ENCODE measurements at regions not wholly inside any gene's neighbourhood (a gene's known extent, or its start where the extent isn't known, plus 50 kb on each side); places are given as distances from the start of the nearest gene placed in this dataset.
"Not testable (repeated sequence)": the region's sequence is repeated elsewhere in the genome, so short reads cannot be mapped to it uniquely, and the experiment has no call there.

DNA sequence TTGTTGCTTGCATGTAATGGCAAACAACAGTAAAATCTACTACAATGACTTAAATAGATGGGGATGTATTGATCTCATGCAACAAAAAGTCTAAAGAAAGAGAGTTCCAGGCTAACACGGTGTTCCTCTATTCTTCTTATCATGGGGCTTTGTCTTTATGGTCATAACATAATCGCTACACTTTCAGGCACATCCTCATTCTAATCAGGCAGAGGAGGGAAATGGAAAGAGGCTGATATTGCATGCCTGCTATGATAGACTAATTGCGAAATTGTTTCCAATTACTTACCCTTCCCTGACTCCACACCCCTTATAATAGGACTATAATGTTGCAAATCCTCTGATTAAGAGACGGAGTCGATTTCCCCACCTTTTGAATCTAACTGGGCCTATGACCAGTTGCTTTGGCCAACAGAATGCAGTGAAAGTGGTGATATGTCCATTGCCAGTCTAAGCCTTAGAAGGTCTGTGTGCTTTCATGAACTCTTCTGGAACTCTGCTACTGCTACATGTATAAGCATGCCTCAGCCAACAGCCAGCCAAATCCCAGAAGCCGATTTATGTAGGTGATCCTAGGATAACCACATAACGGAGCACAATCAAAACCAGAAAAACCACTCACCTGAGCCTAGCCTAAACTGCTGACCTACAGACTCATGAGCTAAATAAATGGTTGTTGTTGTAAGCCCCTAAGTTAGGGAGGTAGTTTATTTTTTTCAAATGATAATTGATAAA lies 180.3 kb upstream of the TACR1 start:
- no peak overlapping the region for H3K27ac ChIP-seq
- TF ChIP-seq, protein P1, sequence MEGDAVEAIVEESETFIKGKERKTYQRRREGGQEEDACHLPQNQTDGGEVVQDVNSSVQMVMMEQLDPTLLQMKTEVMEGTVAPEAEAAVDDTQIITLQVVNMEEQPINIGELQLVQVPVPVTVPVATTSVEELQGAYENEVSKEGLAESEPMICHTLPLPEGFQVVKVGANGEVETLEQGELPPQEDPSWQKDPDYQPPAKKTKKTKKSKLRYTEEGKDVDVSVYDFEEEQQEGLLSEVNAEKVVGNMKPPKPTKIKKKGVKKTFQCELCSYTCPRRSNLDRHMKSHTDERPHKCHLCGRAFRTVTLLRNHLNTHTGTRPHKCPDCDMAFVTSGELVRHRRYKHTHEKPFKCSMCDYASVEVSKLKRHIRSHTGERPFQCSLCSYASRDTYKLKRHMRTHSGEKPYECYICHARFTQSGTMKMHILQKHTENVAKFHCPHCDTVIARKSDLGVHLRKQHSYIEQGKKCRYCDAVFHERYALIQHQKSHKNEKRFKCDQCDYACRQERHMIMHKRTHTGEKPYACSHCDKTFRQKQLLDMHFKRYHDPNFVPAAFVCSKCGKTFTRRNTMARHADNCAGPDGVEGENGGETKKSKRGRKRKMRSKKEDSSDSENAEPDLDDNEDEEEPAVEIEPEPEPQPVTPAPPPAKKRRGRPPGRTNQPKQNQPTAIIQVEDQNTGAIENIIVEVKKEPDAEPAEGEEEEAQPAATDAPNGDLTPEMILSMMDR (IDR thresholded peaks at IDR 0.05; ENCODE audit: low read depth, low read length) = no peak
- DNase-seq = peak; percentile 12
- no peak overlapping the region for H3K4me3 ChIP-seq (ENCODE audit: low read depth, low read length)
- no peaks in the 10 kb centered on the region for H3K9me3 ChIP-seq (ENCODE audit: severe bottlenecking)
- H3K36me3 ChIP-seq = no peaks in the 10 kb centered on the region
- peaks cover 61% of the 10 kb centered on the region for H3K27me3 ChIP-seq (ENCODE audit: insufficient read depth, low read depth, severe bottlenecking)

- H3K36me3 ChIP-seq = no peaks in the 10 kb centered on the region
- H3K27me3 ChIP-seq (ENCODE audit: insufficient read depth, low read depth, severe bottlenecking) = peaks cover 62% of the 10 kb centered on the region
- peaks cover 5% of the 10 kb centered on the region for H3K9me3 ChIP-seq (ENCODE audit: severe bottlenecking)
- no peak overlapping the region for H3K27ac ChIP-seq
- H3K4me3 ChIP-seq (ENCODE audit: low read depth, low read length) = no peak overlapping the region
- no peak for DNase-seq
- TF ChIP-seq, protein P1 (IDR thresholded peaks at IDR 0.05; ENCODE audit: low read depth, low read length) = no peak
These were observed 176.6 kb upstream of the TACR1 start for GRCh38 chr2:75375646-75376582.

GRCh38 chr2:75374414-75374957 lies 175.2 kb upstream of the TACR1 start:
- not testable (repeated sequence) for DNase-seq; H3K4me3 ChIP-seq (ENCODE audit: low read depth, low read length); H3K27ac ChIP-seq; H3K36me3 ChIP-seq
- peaks cover 11% of the 10 kb centered on the region for H3K9me3 ChIP-seq (ENCODE audit: severe bottlenecking)
- peaks cover 48% of the 10 kb centered on the region for H3K27me3 ChIP-seq (ENCODE audit: insufficient read depth, low read depth, severe bottlenecking)

DNA sequence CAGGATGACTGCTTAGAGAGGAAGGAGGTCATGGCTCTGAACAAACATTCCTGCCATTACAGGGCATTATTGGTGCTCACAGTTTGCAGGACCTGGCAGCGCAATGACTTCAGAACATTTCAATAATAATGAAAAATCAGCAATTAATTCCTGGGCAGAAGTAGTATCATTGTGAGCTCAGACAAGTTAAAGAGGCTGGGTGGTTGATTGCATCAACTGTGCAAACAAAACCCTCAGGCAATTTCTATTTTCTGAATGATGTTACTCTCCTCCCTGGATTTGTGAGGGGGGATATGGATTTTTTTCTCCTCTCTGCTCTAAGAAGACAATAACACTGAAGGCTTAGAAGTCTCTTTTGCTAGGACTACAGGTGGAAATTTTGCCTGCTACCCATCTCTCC lies 168.1 kb upstream of the TACR1 start:
- TF ChIP-seq, protein P1 (IDR thresholded peaks at IDR 0.05; ENCODE audit: low read depth, low read length) = no peak
- Histone ChIP-seq H3K36me3 (no peaks in the 10 kb centered on the region), H3K27ac (no peak overlapping the region), H3K4me3 (ENCODE audit: low read depth, low read length) (no peak overlapping the region), H3K9me3 (ENCODE audit: severe bottlenecking) (peaks cover 6% of the 10 kb centered on the region), H3K27me3 (ENCODE audit: insufficient read depth, low read depth, severe bottlenecking) (peaks cover 13% of the 10 kb centered on the region)
- no peak for DNase-seq

DNA sequence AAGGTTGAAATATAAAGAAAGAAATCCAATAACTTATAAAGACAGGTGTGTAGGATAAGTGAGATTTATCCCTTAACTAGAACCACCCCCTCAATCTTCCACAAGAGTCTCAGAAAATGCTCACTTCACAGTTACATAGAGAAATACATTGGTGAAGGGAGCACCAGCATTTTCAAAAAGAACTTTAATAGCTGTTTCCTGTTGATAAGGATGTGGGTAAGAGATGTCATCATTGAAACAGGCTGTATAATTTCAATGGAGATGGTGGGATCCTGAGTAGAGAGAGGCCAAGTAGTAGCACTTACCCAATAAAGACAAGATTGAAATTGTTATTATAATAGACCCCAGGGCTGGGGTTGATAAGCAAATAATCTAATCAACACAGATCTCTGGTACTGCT lies 162.2 kb upstream of the TACR1 start:
- TF ChIP-seq, protein P1 (IDR thresholded peaks at IDR 0.05; ENCODE audit: low read depth, low read length) = no peak
- no peak overlapping the region for H3K27ac ChIP-seq
- no peaks in the 10 kb centered on the region for H3K36me3 ChIP-seq
- no peak for DNase-seq
- peaks cover 10% of the 10 kb centered on the region for H3K27me3 ChIP-seq (ENCODE audit: insufficient read depth, low read depth, severe bottlenecking)
- H3K4me3 ChIP-seq (ENCODE audit: low read depth, low read length) = no peak overlapping the region
- H3K9me3 ChIP-seq (ENCODE audit: severe bottlenecking) = no peaks in the 10 kb centered on the region

- no peaks in the 10 kb centered on the region for H3K36me3 ChIP-seq
- H3K27me3 ChIP-seq (ENCODE audit: insufficient read depth, low read depth, severe bottlenecking) = peaks cover 13% of the 10 kb centered on the region
- TF ChIP-seq, protein P1 (IDR thresholded peaks at IDR 0.05; ENCODE audit: low read depth, low read length) = no peak
- no peaks in the 10 kb centered on the region for H3K9me3 ChIP-seq (ENCODE audit: severe bottlenecking)
- DNase-seq = no peak
- H3K27ac ChIP-seq = no peak overlapping the region
- H3K4me3 ChIP-seq (ENCODE audit: low read depth, low read length) = no peak overlapping the region
These were observed 161.6 kb upstream of the TACR1 start for GRCh38 chr2:75360945-75361344.

Measured in WERI-Rb-1 (cell line).